ENCODE measurements at regions not wholly inside any gene's neighbourhood (a gene's known extent, or its start where the extent isn't known, plus 50 kb on each side); places are given as distances from the start of the nearest gene placed in this dataset.

DNA sequence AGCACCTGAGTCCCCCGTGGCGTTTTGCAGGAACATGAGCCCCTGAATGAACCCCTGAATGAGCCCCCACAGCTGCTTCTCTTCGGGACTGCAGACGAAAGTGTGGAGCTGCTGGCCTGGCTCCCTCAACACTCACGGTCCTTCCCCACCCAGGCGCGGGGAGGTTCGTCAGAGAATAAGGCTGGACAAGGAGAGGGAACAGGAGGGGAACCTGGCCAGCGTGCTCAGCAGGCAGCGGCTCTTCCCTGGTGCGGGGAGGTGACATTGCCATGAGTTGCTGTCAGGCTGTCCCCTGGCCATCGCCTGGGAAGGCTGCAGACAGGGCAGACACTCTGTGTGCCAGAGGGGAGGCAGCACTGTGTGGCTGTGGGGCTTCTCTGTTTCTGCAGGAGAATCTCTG is 80.9 kb upstream of the SHH start:
- TF ChIP-seq CTCF (conservative IDR thresholded peaks at IDR 0.05) (no peak), ZFX (IDR thresholded peaks at IDR 0.05) (no peak)

All from C4-2B (cell line).